Small intestine (tissue), 7 donors: ENCODE measurements at regions not wholly inside any gene's neighbourhood (a gene's known extent, or its start where the extent isn't known, plus 50 kb on each side); places are given as distances from the start of the nearest gene placed in this dataset.
"Not testable (repeated sequence)": the region's sequence is repeated elsewhere in the genome, so short reads cannot be mapped to it uniquely, and the experiment has no call there.

Experiments used
- DNase-seq, 2 donors: peaks; one replicate each; pipeline versions ENCODE4 v3.0.0 to v3.0.0-alpha.2; 2013
- FAIRE-seq: peaks from 2 replicates; lab custom pipeline; 2012; peaks lifted over from hg19 to GRCh38; lab: Jason Lieb, UNC
- H3K27ac ChIP-seq, 3 donors: one replicate each; pipeline ENCODE4 v1.5.1; 2013; ENCODE audit warnings: low read length in 2 of 3, mild to moderate bottlenecking in 2 of 3, control low read depth in 1 of 3, inconsistent platforms in 1 of 3, low read depth in 1 of 3, moderate library complexity in 1 of 3
- H3K27me3 ChIP-seq, 3 donors: one replicate each; pipeline ENCODE4 v1.6.1; 2013; ENCODE audit warnings: low read length in 3 of 3, inconsistent platforms in 1 of 3; ENCODE audit not compliant: control insufficient read depth in 3 of 3, insufficient read depth in 3 of 3
- H3K36me3 ChIP-seq, 3 donors: one replicate each; pipeline ENCODE4 v1.6.1; 2013; ENCODE audit warnings: low read length in 3 of 3, inconsistent platforms in 1 of 3, low read depth in 1 of 3, mild to moderate bottlenecking in 1 of 3, moderate library complexity in 1 of 3; ENCODE audit not compliant: control insufficient read depth in 3 of 3, insufficient read depth in 2 of 3
- H3K4me1 ChIP-seq, 3 donors: one replicate each; pipeline ENCODE4 v1.6.1; 2013; ENCODE audit warnings: low read length in 2 of 3, inconsistent platforms in 1 of 3, low read depth in 1 of 3, mild to moderate bottlenecking in 1 of 3, moderate library complexity in 1 of 3; ENCODE audit not compliant: control insufficient read depth in 3 of 3, insufficient read depth in 2 of 3
- H3K4me3 ChIP-seq, 3 donors: one replicate each; pipeline ENCODE4 v1.5.1; 2013; ENCODE audit warnings: low read length in 3 of 3, control low read depth in 1 of 3, inconsistent platforms in 1 of 3, low read depth in 1 of 3, mild to moderate bottlenecking in 1 of 3, moderate library complexity in 1 of 3
- H3K9me3 ChIP-seq, 2 donors: one replicate each; pipeline ENCODE4 v1.6.1; 2013; ENCODE audit warnings: low read depth in 1 of 2, low read length in 1 of 2; ENCODE audit not compliant: control insufficient read depth in 2 of 2, insufficient read depth in 1 of 2
- WGBS, 3 donors: extraction: QIAGEN DNeasy Blood & Tissue Kit; methylation state at CpG; one replicate each; pipeline ENCODE4 v1.1.7; 2013; 5-methylcytosine and 5-hydroxymethylcytosine counted together
- donor health status: healthy with polysubstance abuse.
- donor health status: control.
- donor health status: control.
- donor health status: Bipolar disorder and iron deficiency.
- donor health status: healthy.

GRCh38 chr7:32816409-32816948 is 75.1 kb downstream of the KBTBD2 start:
- H3K27me3 ChIP-seq, H3K27ac ChIP-seq, H3K4me3 ChIP-seq, H3K36me3 ChIP-seq, FAIRE-seq, H3K9me3 ChIP-seq, H3K4me1 ChIP-seq: not testable (repeated sequence)
- peak; percentile 3 to 11 for DNase-seq
- WGBS, 3 donors = 23 to 39% (median 30%) methylated on average over 6 of the region's 6 CpGs

- not testable (repeated sequence) for FAIRE-seq, H3K27me3 ChIP-seq, H3K27ac ChIP-seq
Measured at GRCh38 chr7:32814779-32815178, 76.8 kb downstream of the KBTBD2 start.

GRCh38 chr7:32809871-32810270 is 81.7 kb downstream of the KBTBD2 start:
- FAIRE-seq (no peak), DNase-seq (no peak)
- H3K27me3 ChIP-seq = no peaks in the 10 kb centered on the region
- H3K4me1 ChIP-seq = no peaks in the 10 kb centered on the region
- 70 to 97% (median 97%) methylated on average over 2 of the region's 2 CpGs for WGBS, 3 donors
- H3K4me3 ChIP-seq = no peak overlapping the region
- H3K36me3 ChIP-seq = no peaks in the 10 kb centered on the region
- H3K27ac ChIP-seq = no peak overlapping the region
- no peaks in the 10 kb centered on the region for H3K9me3 ChIP-seq

More at GRCh38 chr7:32814779-32815178, 76.8 kb downstream of the KBTBD2 start:
- not testable (repeated sequence) for H3K9me3 ChIP-seq, DNase-seq, H3K4me1 ChIP-seq, H3K36me3 ChIP-seq, H3K4me3 ChIP-seq

- FAIRE-seq (no peak), DNase-seq (no peak)
- H3K36me3 ChIP-seq = no peaks in the 10 kb centered on the region
Measured at GRCh38 chr7:32809347-32809746, 82.2 kb downstream of the KBTBD2 start.

GRCh38 chr7:32803406-32804141 is 88.0 kb downstream of the KBTBD2 start:
- 95 to 96% (median 96%) methylated on average over 1 of the region's 1 CpG for WGBS, 3 donors
- no peak for FAIRE-seq

More at GRCh38 chr7:32809347-32809746, 82.2 kb downstream of the KBTBD2 start:
- no peak overlapping the region for H3K4me3 ChIP-seq
- no peaks in the 10 kb centered on the region for H3K27me3 ChIP-seq
- 89 to 94% (median 94%) methylated on average over 2 of the region's 2 CpGs for WGBS, 3 donors
- no peaks in the 10 kb centered on the region for H3K9me3 ChIP-seq
- no peaks in the 10 kb centered on the region for H3K4me1 ChIP-seq
- H3K27ac ChIP-seq = no peak overlapping the region

GRCh38 chr7:32802305-32802910 is 89.2 kb downstream of the KBTBD2 start:
- FAIRE-seq = no peak
- Histone ChIP-seq H3K27me3 (no peaks in the 10 kb centered on the region), H3K36me3 (no peaks in the 10 kb centered on the region), H3K4me3 (no peak overlapping the region), H3K9me3 (peaks cover 0 to 15% of the 10 kb centered on the region in 2 donors), H3K4me1 (no peaks in the 10 kb centered on the region), H3K27ac (no peak overlapping the region)
- no peak for DNase-seq
- WGBS, 3 donors = 84 to 90% (median 86%) methylated on average over 3 of the region's 3 CpGs

More at GRCh38 chr7:32803406-32804141, 88.0 kb downstream of the KBTBD2 start:
- no peak for DNase-seq
- no peaks in the 10 kb centered on the region for H3K27me3 ChIP-seq
- no peak overlapping the region for H3K4me3 ChIP-seq
- peaks cover 0 to 15% of the 10 kb centered on the region in 2 donors for H3K9me3 ChIP-seq
- no peak overlapping the region for H3K27ac ChIP-seq
- H3K36me3 ChIP-seq = no peaks in the 10 kb centered on the region
- no peaks in the 10 kb centered on the region for H3K4me1 ChIP-seq

GRCh38 chr7:32793053-32793452 is 98.5 kb downstream of the KBTBD2 start:
- not testable (repeated sequence) for DNase-seq, FAIRE-seq, H3K36me3 ChIP-seq, H3K9me3 ChIP-seq, H3K27me3 ChIP-seq, H3K4me1 ChIP-seq, H3K4me3 ChIP-seq, H3K27ac ChIP-seq
- WGBS, 3 donors = 81 to 93% (median 87%) methylated on average over 1 of the region's 5 CpGs

GRCh38 chr7:32790766-32791430 is 100.7 kb downstream of the KBTBD2 start:
- H3K27ac ChIP-seq, H3K4me3 ChIP-seq, H3K36me3 ChIP-seq, H3K4me1 ChIP-seq, FAIRE-seq, H3K9me3 ChIP-seq, H3K27me3 ChIP-seq, DNase-seq: not testable (repeated sequence)
- WGBS, 3 donors = 69 to 79% (median 79%) methylated on average over 6 to 7 of the region's 7 CpGs
